ENCODE measurements at regions not wholly inside any gene's neighbourhood (a gene's known extent, or its start where the extent isn't known, plus 50 kb on each side); places are given as distances from the start of the nearest gene placed in this dataset.

GRCh38 chr16:87245511-87245910, 71.7 kb downstream of the C16orf95 start:
- Histone ChIP-seq H3K4me1 (peaks cover 7% of the 10 kb centered on the region), H3K9me3 (no peaks in the 10 kb centered on the region), H3K36me3 (no peaks in the 10 kb centered on the region), H3K27ac (no peak overlapping the region), H3K4me3 (no peak overlapping the region), H3K27me3 (no peaks in the 10 kb centered on the region)
- no peak for DNase-seq (ENCODE audit: extremely low spot score in 2 of 2)
- no peak for TF ChIP-seq POLR2A (IDR thresholded peaks at IDR 0.05)
- TF ChIP-seq CTCF (IDR thresholded peaks at IDR 0.05), result no peak
- TF ChIP-seq POLR2AphosphoS5 (IDR thresholded peaks at IDR 0.05; ENCODE audit: insufficient read depth in 1 of 2, low read depth in 1 of 2), result no peak
- intact Hi-C loops (cut with DNase I), result no loop called here

GRCh38 chr16:87246269-87247065, 70.7 kb downstream of the C16orf95 start:
- intact Hi-C loops (cut with DNase I), result no loop called here
- H3K27ac ChIP-seq, result no peak overlapping the region
- H3K36me3 ChIP-seq, result no peaks in the 10 kb centered on the region
- H3K4me1 ChIP-seq, result no peaks in the 10 kb centered on the region
- no peaks in the 10 kb centered on the region for H3K27me3 ChIP-seq
- H3K9me3 ChIP-seq, result no peaks in the 10 kb centered on the region
- no peak for DNase-seq (ENCODE audit: extremely low spot score in 2 of 2)
- no peak overlapping the region for H3K4me3 ChIP-seq
- no peak for TF ChIP-seq CTCF (IDR thresholded peaks at IDR 0.05)
- no peak for TF ChIP-seq POLR2AphosphoS5 (IDR thresholded peaks at IDR 0.05; ENCODE audit: insufficient read depth in 1 of 2, low read depth in 1 of 2)
- TF ChIP-seq POLR2A (IDR thresholded peaks at IDR 0.05), result no peak

GRCh38 chr16:87248714-87249113, 68.5 kb downstream of the C16orf95 start:
- Histone ChIP-seq H3K9me3 (no peaks in the 10 kb centered on the region), H3K27ac (no peak overlapping the region), H3K4me1 (no peaks in the 10 kb centered on the region), H3K4me3 (no peak overlapping the region), H3K36me3 (no peaks in the 10 kb centered on the region), H3K27me3 (no peaks in the 10 kb centered on the region)
- TF ChIP-seq CTCF (IDR thresholded peaks at IDR 0.05), result no peak
- no peak for TF ChIP-seq POLR2A (IDR thresholded peaks at IDR 0.05)
- TF ChIP-seq POLR2AphosphoS5 (IDR thresholded peaks at IDR 0.05; ENCODE audit: insufficient read depth in 1 of 2, low read depth in 1 of 2), result no peak
- intact Hi-C loops (cut with DNase I), result no loop called here
- no peak for DNase-seq (ENCODE audit: extremely low spot score in 2 of 2)

- DNase-seq (ENCODE audit: extremely low spot score in 2 of 2), result no peak
- intact Hi-C loops (cut with DNase I), result no loop called here
- no peak overlapping the region for H3K27ac ChIP-seq
Measured at GRCh38 chr16:87249425-87249824, 67.8 kb downstream of the C16orf95 start.

More at GRCh38 chr16:87249425-87249824, 67.8 kb downstream of the C16orf95 start:
- Histone ChIP-seq H3K36me3 (no peaks in the 10 kb centered on the region), H3K4me3 (no peak overlapping the region), H3K4me1 (no peaks in the 10 kb centered on the region), H3K9me3 (no peaks in the 10 kb centered on the region), H3K27me3 (no peaks in the 10 kb centered on the region)
- TF ChIP-seq POLR2AphosphoS5 (IDR thresholded peaks at IDR 0.05; ENCODE audit: insufficient read depth in 1 of 2, low read depth in 1 of 2), result no peak
- no peak for TF ChIP-seq POLR2A (IDR thresholded peaks at IDR 0.05)
- no peak for TF ChIP-seq CTCF (IDR thresholded peaks at IDR 0.05)

Data from vagina (tissue), 2 donors.